ENCODE measurements at regions not wholly inside any gene's neighbourhood (a gene's known extent, or its start where the extent isn't known, plus 50 kb on each side); places are given as distances from the start of the nearest gene placed in this dataset.
"Not testable (repeated sequence)": the region's sequence is repeated elsewhere in the genome, so short reads cannot be mapped to it uniquely, and the experiment has no call there.

GRCh38 chr1:228885845-228886244 lies 150.6 kb downstream of the RHOU start:
- no peak overlapping the region for H3K27ac ChIP-seq
- no peak overlapping the region for H3K4me3 ChIP-seq
- no peak for ATAC-seq
- no peaks in the 10 kb centered on the region for H3K4me1 ChIP-seq
- H3K36me3 ChIP-seq (ENCODE audit: insufficient read depth in 1 of 2, low read depth in 1 of 2): no peaks in the 10 kb centered on the region
- peaks cover 0 to 3% (median 0%) of the 10 kb centered on the region in 3 donors for H3K27me3 ChIP-seq (ENCODE audit: insufficient read depth in 3 of 3, low read length in 2 of 3)
- TF ChIP-seq CTCF (IDR thresholded peaks at IDR 0.05): no peak
- intact Hi-C loops (cut with DNase I): no loop called here
- no peaks in the 10 kb centered on the region for H3K9me3 ChIP-seq
- no peak for DNase-seq
- WGBS, 3 donors: 96 to 97% (median 97%) methylated on average over 7 of the region's 7 CpGs

- ATAC-seq (no peak), DNase-seq (no peak)
- 63 to 72% (median 72%) methylated on average over 5 of the region's 5 CpGs for WGBS, 3 donors
- H3K9me3 ChIP-seq: no peaks in the 10 kb centered on the region
- no peak for TF ChIP-seq CTCF (IDR thresholded peaks at IDR 0.05)
- H3K4me1 ChIP-seq: no peaks in the 10 kb centered on the region
- H3K36me3 ChIP-seq (ENCODE audit: insufficient read depth in 1 of 2, low read depth in 1 of 2): no peaks in the 10 kb centered on the region
- H3K4me3 ChIP-seq: no peak overlapping the region
- peaks cover 0 to 3% (median 0%) of the 10 kb centered on the region in 3 donors for H3K27me3 ChIP-seq (ENCODE audit: insufficient read depth in 3 of 3, low read length in 2 of 3)
- no peak overlapping the region for H3K27ac ChIP-seq
- intact Hi-C loops (cut with DNase I): no loop called here
Observed at GRCh38 chr1:228887101-228887500, 151.8 kb downstream of the RHOU start.

DNA sequence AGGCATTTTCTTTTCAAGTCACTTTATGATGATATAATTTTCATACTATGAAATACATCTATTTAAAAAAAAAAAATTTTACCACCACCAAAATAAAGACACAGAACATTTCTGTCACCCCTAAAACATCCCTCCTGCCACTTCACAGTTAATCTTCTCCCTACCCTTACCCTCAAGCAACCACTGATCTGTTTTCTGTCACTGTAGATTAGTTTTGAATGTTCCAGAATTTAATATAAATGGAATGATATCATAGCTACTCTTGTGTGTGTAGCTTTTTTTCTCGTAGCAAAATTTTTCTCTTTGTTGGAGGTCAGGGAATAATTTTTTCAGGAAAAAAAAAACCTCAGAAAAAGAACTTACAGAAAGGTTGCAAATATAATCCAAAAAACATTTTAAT lies 152.7 kb downstream of the RHOU start:
- WGBS, 3 donors: 74 to 86% (median 76%) methylated on average over 1 of the region's 1 CpG
- no peak for ATAC-seq
- TF ChIP-seq CTCF (IDR thresholded peaks at IDR 0.05): no peak
- Histone ChIP-seq H3K9me3 (no peaks in the 10 kb centered on the region), H3K27me3 (ENCODE audit: insufficient read depth in 3 of 3, low read length in 2 of 3) (peaks cover 0 to 3% (median 0%) of the 10 kb centered on the region in 3 donors), H3K36me3 (ENCODE audit: insufficient read depth in 1 of 2, low read depth in 1 of 2) (no peaks in the 10 kb centered on the region), H3K27ac (no peak overlapping the region), H3K4me3 (no peak overlapping the region), H3K4me1 (no peaks in the 10 kb centered on the region)
- intact Hi-C loops (cut with DNase I): no loop called here
- DNase-seq: no peak

GRCh38 chr1:228889289-228889688 lies 154.0 kb downstream of the RHOU start:
- Histone ChIP-seq H3K36me3 (ENCODE audit: insufficient read depth in 1 of 2, low read depth in 1 of 2) (no peaks in the 10 kb centered on the region), H3K27me3 (ENCODE audit: insufficient read depth in 3 of 3, low read length in 2 of 3) (no peaks in the 10 kb centered on the region), H3K9me3 (no peaks in the 10 kb centered on the region), H3K4me1 (no peaks in the 10 kb centered on the region), H3K4me3 (no peak overlapping the region), H3K27ac (no peak overlapping the region)
- ATAC-seq: no peak
- no peak for DNase-seq
- no peak for TF ChIP-seq CTCF (IDR thresholded peaks at IDR 0.05)
- 85 to 95% (median 87%) methylated on average over 2 of the region's 2 CpGs for WGBS, 3 donors
- intact Hi-C loops (cut with DNase I): no loop called here

GRCh38 chr1:228891272-228892034 lies 156.2 kb downstream of the RHOU start:
- Histone ChIP-seq H3K4me1 (no peaks in the 10 kb centered on the region), H3K4me3 (no peak overlapping the region), H3K27ac (no peak overlapping the region), H3K27me3 (ENCODE audit: insufficient read depth in 3 of 3, low read length in 2 of 3) (no peaks in the 10 kb centered on the region), H3K9me3 (no peaks in the 10 kb centered on the region), H3K36me3 (ENCODE audit: insufficient read depth in 1 of 2, low read depth in 1 of 2) (no peaks in the 10 kb centered on the region)
- peak in 1 of 4 donors; percentile 25 for ATAC-seq
- WGBS, 3 donors: 81 to 85% (median 82%) methylated on average over 16 of the region's 16 CpGs
- intact Hi-C loops (cut with DNase I): no loop called here
- no peak for DNase-seq
- TF ChIP-seq CTCF (IDR thresholded peaks at IDR 0.05): no peak

DNA sequence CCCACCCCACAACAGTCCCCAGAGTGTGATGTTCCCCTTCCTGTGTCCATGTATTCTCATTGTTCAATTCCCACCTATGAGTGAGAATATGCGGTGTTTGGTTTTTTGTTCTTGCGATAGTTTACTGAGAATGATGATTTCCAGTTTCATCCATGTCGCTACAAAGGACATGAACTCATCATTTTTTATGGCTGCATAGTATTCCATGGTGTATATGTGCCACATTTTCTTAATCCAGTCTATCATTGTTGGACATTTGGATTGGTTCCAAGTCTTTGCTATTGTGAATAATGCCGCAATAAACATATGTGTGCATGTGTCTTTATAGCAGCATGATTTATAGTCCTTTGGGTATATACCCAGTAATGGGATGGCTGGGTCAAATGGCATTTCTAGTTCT lies 156.9 kb downstream of the RHOU start:
- WGBS, 3 donors: 96 to 100% (median 98%) methylated on average over 3 of the region's 4 CpGs
- H3K4me3 ChIP-seq; H3K9me3 ChIP-seq; H3K27ac ChIP-seq; H3K4me1 ChIP-seq; H3K36me3 ChIP-seq (ENCODE audit: insufficient read depth in 1 of 2, low read depth in 1 of 2); DNase-seq; intact Hi-C loops (cut with DNase I); ATAC-seq; H3K27me3 ChIP-seq (ENCODE audit: insufficient read depth in 3 of 3, low read length in 2 of 3): not testable (repeated sequence)

Measured in psoas muscle (tissue), 7 donors.